SK-N-MC (cell line): ENCODE measurements at regions not wholly inside any gene's neighbourhood (a gene's known extent, or its start where the extent isn't known, plus 50 kb on each side); places are given as distances from the start of the nearest gene placed in this dataset.
A peak's percentile ranks its signal among the peaks of the same experiment; 100 is the strongest.
"Not testable (repeated sequence)": the region's sequence is repeated elsewhere in the genome, so short reads cannot be mapped to it uniquely, and the experiment has no call there.

Source experiments
- DNase-seq: peaks from one replicate; pipeline ENCODE4 v3.0.0-alpha.2; 2011; ENCODE audit warnings: low read depth, low spot score
- H3K27ac ChIP-seq: fragments of 200-600 bp; sonication (generic); 2 replicates; pipeline ENCODE4 v1.5.1; 2016; ENCODE audit warnings: mixed run types
- H3K36me3 ChIP-seq: fragments of 200-600 bp; sonication (generic); 2 replicates; pipeline ENCODE4 v1.6.1; 2017; ENCODE audit warnings: antibody characterized with exemption, low read length, mixed read lengths; ENCODE audit not compliant: insufficient read depth
- H3K4me3 ChIP-seq: fragments of 200-600 bp; sonication (generic); 2 replicates; pipeline ENCODE4 v1.5.1; 2016
- H3K9ac ChIP-seq: fragments of 200-600 bp; sonication (generic); 2 replicates; pipeline ENCODE4 v1.8.0; 2017; ENCODE audit warnings: mixed run types, mixed read lengths; ENCODE audit not compliant: insufficient read length
- H3K9me3 ChIP-seq: fragments of 200-600 bp; sonication (generic); 2 replicates; pipeline ENCODE4 v1.6.1; 2017; ENCODE audit warnings: low read depth, mild to moderate bottlenecking, antibody characterized with exemption, low read length, moderate library complexity, mixed read lengths
- EZH2 ChIP-seq: fragments of 200-600 bp; sonication (generic); IDR thresholded peaks from one replicate; pipeline ENCODE4 v1.6.1; 2017; ENCODE audit warnings: antibody characterized with exemption
- FOXP2 ChIP-seq: optimal IDR thresholded peaks from 2 replicates; pipeline ENCODE3; 2011; ENCODE audit warnings: mild to moderate bottlenecking, moderate library complexity; ENCODE audit not compliant: insufficient read depth; ENCODE audit errors: extremely low read length, control extremely low read depth
- POLR2AphosphoS5 ChIP-seq: IDR thresholded peaks from 2 replicates; pipeline ENCODE4 v1.6.1; 2012; ENCODE audit warnings: mild to moderate bottlenecking, low read depth, low read length, borderline replicate concordance

GRCh38 chr15:69565066-69565655 lies 112.5 kb downstream of the RPLP1 start:
- no peak for TF ChIP-seq FOXP2
- TF ChIP-seq EZH2 = no peak
- no peak for TF ChIP-seq POLR2AphosphoS5
- H3K27ac ChIP-seq = no peak overlapping the region
- no peak for DNase-seq
- H3K4me3 ChIP-seq = no peak overlapping the region
- no peaks in the 10 kb centered on the region for H3K9me3 ChIP-seq
- H3K36me3 ChIP-seq = no peaks in the 10 kb centered on the region
- no peak overlapping the region for H3K9ac ChIP-seq

GRCh38 chr15:69567238-69567760 lies 114.7 kb downstream of the RPLP1 start:
- H3K36me3 ChIP-seq, H3K27ac ChIP-seq, H3K4me3 ChIP-seq, H3K9me3 ChIP-seq, H3K9ac ChIP-seq, DNase-seq: not testable (repeated sequence)

DNA sequence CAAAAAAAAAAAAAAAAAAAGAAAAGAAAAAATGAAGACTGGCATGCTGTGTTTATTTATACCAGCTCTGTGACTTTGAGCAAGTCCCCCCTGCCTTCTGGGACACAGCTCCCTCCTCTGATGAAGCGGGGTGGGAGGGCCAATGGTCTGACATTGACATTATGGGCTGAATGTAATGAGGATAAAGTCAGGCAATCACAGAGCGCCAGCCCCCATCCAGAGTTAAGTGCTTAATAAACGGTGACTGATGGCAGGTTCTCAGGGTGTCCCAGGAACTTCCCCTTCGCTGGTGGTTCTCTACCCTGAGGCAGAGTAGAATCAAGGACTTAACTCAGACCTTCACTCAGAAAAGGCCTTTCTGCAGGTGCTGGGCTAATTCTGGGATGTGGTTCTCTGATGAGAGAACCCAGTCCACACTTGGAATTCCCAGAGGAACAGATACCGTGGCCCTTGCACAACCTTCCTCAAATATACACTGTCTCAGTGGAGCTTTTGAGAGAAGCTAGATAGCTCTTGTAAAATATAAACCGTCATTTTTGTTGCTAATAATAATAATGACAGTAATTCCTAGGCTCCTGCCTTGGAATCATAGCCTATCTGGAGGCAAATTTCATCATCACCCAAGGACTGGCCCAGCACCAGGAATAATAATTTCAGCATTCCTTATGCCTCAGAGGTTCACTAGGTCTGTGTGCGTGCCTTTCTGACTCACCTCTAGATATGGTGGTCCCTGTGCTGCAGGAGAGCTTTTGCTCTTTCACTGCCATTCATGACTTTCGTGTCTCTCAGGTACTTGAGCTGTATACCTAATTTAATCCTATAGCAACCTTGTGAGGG lies 115.8 kb downstream of the RPLP1 start:
- Histone ChIP-seq H3K9ac (no peak overlapping the region), H3K27ac (peak overlapping the region; percentile 30; the same call in 1 of the 2 replicates), H3K9me3 (no peaks in the 10 kb centered on the region), H3K4me3 (no peak overlapping the region), H3K36me3 (no peaks in the 10 kb centered on the region)
- no peak for DNase-seq
- no peak for TF ChIP-seq EZH2
- TF ChIP-seq FOXP2 = no peak
- TF ChIP-seq POLR2AphosphoS5 = no peak

DNA sequence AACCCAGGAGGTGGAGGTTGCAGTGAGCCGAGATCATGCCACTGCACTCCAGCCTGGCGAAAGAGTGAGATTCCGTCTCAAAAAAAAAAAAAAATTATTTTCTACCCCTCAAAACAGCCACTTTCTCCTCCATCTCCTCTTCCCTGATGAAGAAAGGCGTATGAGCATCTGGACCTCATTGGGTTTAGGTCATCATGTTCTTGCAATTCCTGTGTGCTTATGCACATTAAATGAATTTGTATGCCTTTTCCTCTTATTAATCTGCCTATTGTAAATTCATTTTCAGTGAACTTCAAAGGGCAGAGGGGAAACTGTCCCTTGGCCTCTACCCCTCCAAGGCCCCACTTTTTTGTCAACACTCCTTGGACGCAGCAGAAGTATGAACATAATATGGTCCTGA lies 117.8 kb downstream of the RPLP1 start:
- Histone ChIP-seq H3K4me3 (no peak overlapping the region), H3K9ac (no peak overlapping the region), H3K27ac (no peak overlapping the region), H3K9me3 (no peaks in the 10 kb centered on the region), H3K36me3 (no peaks in the 10 kb centered on the region)
- TF ChIP-seq EZH2 (no peak), FOXP2 (no peak), POLR2AphosphoS5 (no peak)
- DNase-seq = no peak

GRCh38 chr15:69570997-69571396 lies 118.4 kb downstream of the RPLP1 start:
- DNase-seq = no peak

DNA sequence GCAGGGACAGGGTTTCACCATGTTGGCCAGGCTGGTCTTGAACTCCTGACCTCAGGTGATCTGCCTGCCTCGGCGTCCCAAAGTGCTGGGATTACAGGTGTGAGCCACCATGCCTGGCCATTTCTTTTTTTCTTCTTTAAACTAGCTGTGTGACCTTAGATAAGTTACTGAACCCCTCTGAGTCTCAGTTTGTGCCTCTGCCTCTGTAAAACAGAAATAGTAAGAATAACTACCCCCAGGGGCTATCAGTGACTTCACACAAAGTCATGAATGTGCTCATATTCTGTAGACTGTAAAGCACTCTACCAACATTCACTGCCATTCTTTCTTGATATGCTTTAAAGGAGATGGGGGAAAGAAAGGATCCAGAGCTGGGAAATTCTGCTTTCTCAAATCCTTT lies 120.7 kb downstream of the RPLP1 start:
- DNase-seq, H3K4me3 ChIP-seq, H3K9me3 ChIP-seq, H3K27ac ChIP-seq, H3K36me3 ChIP-seq, H3K9ac ChIP-seq: not testable (repeated sequence)

More at GRCh38 chr15:69570997-69571396, 118.4 kb downstream of the RPLP1 start:
- H3K9me3 ChIP-seq = no peaks in the 10 kb centered on the region
- TF ChIP-seq FOXP2 (no peak), POLR2AphosphoS5 (no peak)
- no peak overlapping the region for H3K4me3 ChIP-seq
- H3K9ac ChIP-seq = no peak overlapping the region
- H3K36me3 ChIP-seq = no peaks in the 10 kb centered on the region
- no peak overlapping the region for H3K27ac ChIP-seq

GRCh38 chr15:69573815-69574475 lies 121.3 kb downstream of the RPLP1 start:
- TF ChIP-seq FOXP2 (no peak), POLR2AphosphoS5 (no peak), EZH2 (no peak)
- Histone ChIP-seq H3K9ac (no peak overlapping the region), H3K9me3 (no peaks in the 10 kb centered on the region), H3K27ac (no peak overlapping the region), H3K36me3 (no peaks in the 10 kb centered on the region), H3K4me3 (no peak overlapping the region)
- DNase-seq = no peak

- H3K9me3 ChIP-seq = no peaks in the 10 kb centered on the region
- no peak for DNase-seq
- H3K4me3 ChIP-seq = no peak overlapping the region
- TF ChIP-seq FOXP2 (no peak), EZH2 (no peak), POLR2AphosphoS5 (no peak)
- H3K36me3 ChIP-seq = no peaks in the 10 kb centered on the region
- no peak overlapping the region for H3K9ac ChIP-seq
- no peak overlapping the region for H3K27ac ChIP-seq
Observed at GRCh38 chr15:69574506-69574905, 121.9 kb downstream of the RPLP1 start.
